ENCODE measurements at regions not wholly inside any gene's neighbourhood (a gene's known extent, or its start where the extent isn't known, plus 50 kb on each side); places are given as distances from the start of the nearest gene placed in this dataset.

DNA sequence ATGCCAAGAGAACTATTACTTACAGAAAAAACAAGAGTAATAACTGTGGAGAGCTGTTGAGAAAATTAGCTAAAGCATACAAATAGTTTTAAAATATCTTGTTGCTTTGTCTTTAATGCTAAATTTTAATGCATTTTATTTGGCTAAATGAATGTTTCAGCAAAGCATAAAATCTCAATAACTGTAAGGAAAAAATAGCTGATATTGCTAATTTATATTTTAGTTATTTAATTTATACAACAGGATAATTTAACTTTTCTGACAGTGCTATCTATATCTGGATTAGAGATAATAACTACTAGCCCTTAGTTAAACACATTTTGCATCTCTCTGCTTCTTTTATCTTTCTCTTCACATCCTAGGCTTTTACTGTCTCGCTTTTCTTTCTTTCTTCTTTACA is 1014.9 kb upstream of the COX7C start:
- TF ChIP-seq POLR2AphosphoS5 (IDR thresholded peaks at IDR 0.05) (no peak), EP300 (IDR thresholded peaks at IDR 0.05) (no peak), POLR2A (IDR thresholded peaks at IDR 0.05) (no peak)
- TF ChIP-seq, protein P1, sequence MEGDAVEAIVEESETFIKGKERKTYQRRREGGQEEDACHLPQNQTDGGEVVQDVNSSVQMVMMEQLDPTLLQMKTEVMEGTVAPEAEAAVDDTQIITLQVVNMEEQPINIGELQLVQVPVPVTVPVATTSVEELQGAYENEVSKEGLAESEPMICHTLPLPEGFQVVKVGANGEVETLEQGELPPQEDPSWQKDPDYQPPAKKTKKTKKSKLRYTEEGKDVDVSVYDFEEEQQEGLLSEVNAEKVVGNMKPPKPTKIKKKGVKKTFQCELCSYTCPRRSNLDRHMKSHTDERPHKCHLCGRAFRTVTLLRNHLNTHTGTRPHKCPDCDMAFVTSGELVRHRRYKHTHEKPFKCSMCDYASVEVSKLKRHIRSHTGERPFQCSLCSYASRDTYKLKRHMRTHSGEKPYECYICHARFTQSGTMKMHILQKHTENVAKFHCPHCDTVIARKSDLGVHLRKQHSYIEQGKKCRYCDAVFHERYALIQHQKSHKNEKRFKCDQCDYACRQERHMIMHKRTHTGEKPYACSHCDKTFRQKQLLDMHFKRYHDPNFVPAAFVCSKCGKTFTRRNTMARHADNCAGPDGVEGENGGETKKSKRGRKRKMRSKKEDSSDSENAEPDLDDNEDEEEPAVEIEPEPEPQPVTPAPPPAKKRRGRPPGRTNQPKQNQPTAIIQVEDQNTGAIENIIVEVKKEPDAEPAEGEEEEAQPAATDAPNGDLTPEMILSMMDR (IDR thresholded peaks at IDR 0.05) = no peak
